Loucy (cell line): ENCODE measurements at regions not wholly inside any gene's neighbourhood (a gene's known extent, or its start where the extent isn't known, plus 50 kb on each side); places are given as distances from the start of the nearest gene placed in this dataset.

ENCODE experiments used
- H2AFZ ChIP-seq: fragments of 200-600 bp; sonication (generic); 2 replicates; pipeline ENCODE4 v1.6.0; 2016; ENCODE audit warnings: antibody characterized with exemption, mild to moderate bottlenecking, low read length, moderate library complexity
- H3F3A ChIP-seq: fragments of 200-600 bp; 2 replicates; pipeline ENCODE4 v1.6.0; 2016; ENCODE audit warnings: antibody characterized with exemption, low read depth, mild to moderate bottlenecking
- H3K27me3 ChIP-seq: fragments of 200-600 bp; sonication (generic); 2 replicates; pipeline ENCODE4 v1.6.1; 2014; ENCODE audit warnings: low read length, mild to moderate bottlenecking; ENCODE audit not compliant: insufficient read depth, poor library complexity, severe bottlenecking
- H3K36me3 ChIP-seq: fragments of 200-600 bp; sonication (generic); 2 replicates; pipeline ENCODE4 v1.6.1; 2016; ENCODE audit warnings: low read length; ENCODE audit not compliant: insufficient read depth
- H3K4me1 ChIP-seq: fragments of 200-600 bp; sonication (generic); 2 replicates; pipeline ENCODE4 v1.5.1; 2014; ENCODE audit warnings: low read length, mild to moderate bottlenecking; ENCODE audit not compliant: insufficient read depth, poor library complexity, severe bottlenecking
- H3K4me2 ChIP-seq: fragments of 200-600 bp; sonication (generic); 2 replicates; pipeline ENCODE4 v1.6.0; 2014; ENCODE audit warnings: antibody characterized with exemption, low read length, low read depth, mild to moderate bottlenecking; ENCODE audit not compliant: poor library complexity, severe bottlenecking
- H3K4me3 ChIP-seq: fragments of 200-600 bp; sonication (generic); 2 replicates; pipeline ENCODE4 v1.5.1; 2014; ENCODE audit warnings: low read length, mild to moderate bottlenecking, mixed read lengths; ENCODE audit not compliant: poor library complexity, severe bottlenecking
- H3K79me2 ChIP-seq: fragments of 200-600 bp; sonication (generic); 2 replicates; pipeline ENCODE4 v1.6.1; 2014; ENCODE audit warnings: low read length; ENCODE audit not compliant: insufficient read depth
- H3K9ac ChIP-seq: fragments of 200-600 bp; sonication (generic); 2 replicates; pipeline ENCODE4 v1.6.0; 2014; ENCODE audit warnings: mild to moderate bottlenecking, low read depth, low read length, moderate library complexity; ENCODE audit not compliant: poor library complexity, severe bottlenecking
- H3K9me2 ChIP-seq: fragments of 200-600 bp; sonication (generic); replicated peaks from 2 replicates; pipeline ENCODE4 v1.6.1; 2016; ENCODE audit warnings: low read depth, low read length, mixed read lengths
- H3K9me3 ChIP-seq: fragments of 200-600 bp; sonication (generic); 2 replicates; pipeline ENCODE4 v1.6.1; 2014; ENCODE audit warnings: mild to moderate bottlenecking, antibody characterized with exemption, low read length, low read depth; ENCODE audit not compliant: insufficient read depth
- H4K20me1 ChIP-seq: fragments of 200-600 bp; sonication (generic); 2 replicates; pipeline ENCODE4 v1.6.0; 2014; ENCODE audit warnings: antibody characterized with exemption, low read length, mild to moderate bottlenecking; ENCODE audit not compliant: insufficient read depth, poor library complexity, severe bottlenecking
- EZH2phosphoT487 ChIP-seq: fragments of 200-600 bp; IDR thresholded peaks from 2 replicates; pipeline ENCODE4 v1.6.1; 2018; ENCODE audit warnings: antibody characterized with exemption, mild to moderate bottlenecking, moderate library complexity, borderline replicate concordance
- TF ChIP-seq, protein P1 (sequence below): fragments of 200-600 bp; sonication (generic); conservative IDR thresholded peaks from 2 replicates; pipeline ENCODE4 v1.5.1; 2014; ENCODE audit warnings: mild to moderate bottlenecking, antibody characterized with exemption, low read length

DNA sequence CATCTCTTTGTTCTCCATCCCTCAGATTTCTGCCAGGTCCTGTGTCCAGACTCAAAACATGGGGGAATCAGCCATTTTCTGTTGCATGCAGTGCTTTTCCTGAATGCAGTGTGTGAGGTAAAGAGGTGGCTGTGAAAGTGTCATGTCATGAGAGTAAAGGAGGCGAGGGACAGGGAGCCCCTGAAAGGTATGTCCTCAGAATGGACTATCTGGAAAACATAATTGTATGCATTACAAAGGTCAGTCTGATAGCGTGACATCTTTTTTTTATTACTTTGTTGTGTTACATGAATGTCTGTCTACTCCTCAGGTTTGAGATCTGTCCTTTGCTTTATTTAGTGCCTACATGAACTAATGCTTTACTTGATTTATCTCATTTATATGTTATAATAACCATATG is 239.1 kb downstream of the MAN2A1 start:
- Histone ChIP-seq H3K9me2 (no peaks in the 10 kb centered on the region), H3K9ac (no peak overlapping the region), H3K4me3 (no peak overlapping the region), H3K79me2 (no peaks in the 10 kb centered on the region), H3F3A (no peaks in the 10 kb centered on the region), H3K27me3 (no peaks in the 10 kb centered on the region), H3K36me3 (no peaks in the 10 kb centered on the region), H3K9me3 (no peaks in the 10 kb centered on the region), H3K4me1 (peaks cover 14% of the 10 kb centered on the region), H4K20me1 (no peaks in the 10 kb centered on the region), H2AFZ (no peak overlapping the region), H3K4me2 (no peak overlapping the region)
- TF ChIP-seq, protein P1, sequence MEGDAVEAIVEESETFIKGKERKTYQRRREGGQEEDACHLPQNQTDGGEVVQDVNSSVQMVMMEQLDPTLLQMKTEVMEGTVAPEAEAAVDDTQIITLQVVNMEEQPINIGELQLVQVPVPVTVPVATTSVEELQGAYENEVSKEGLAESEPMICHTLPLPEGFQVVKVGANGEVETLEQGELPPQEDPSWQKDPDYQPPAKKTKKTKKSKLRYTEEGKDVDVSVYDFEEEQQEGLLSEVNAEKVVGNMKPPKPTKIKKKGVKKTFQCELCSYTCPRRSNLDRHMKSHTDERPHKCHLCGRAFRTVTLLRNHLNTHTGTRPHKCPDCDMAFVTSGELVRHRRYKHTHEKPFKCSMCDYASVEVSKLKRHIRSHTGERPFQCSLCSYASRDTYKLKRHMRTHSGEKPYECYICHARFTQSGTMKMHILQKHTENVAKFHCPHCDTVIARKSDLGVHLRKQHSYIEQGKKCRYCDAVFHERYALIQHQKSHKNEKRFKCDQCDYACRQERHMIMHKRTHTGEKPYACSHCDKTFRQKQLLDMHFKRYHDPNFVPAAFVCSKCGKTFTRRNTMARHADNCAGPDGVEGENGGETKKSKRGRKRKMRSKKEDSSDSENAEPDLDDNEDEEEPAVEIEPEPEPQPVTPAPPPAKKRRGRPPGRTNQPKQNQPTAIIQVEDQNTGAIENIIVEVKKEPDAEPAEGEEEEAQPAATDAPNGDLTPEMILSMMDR: no peak
- no peak for TF ChIP-seq EZH2phosphoT487

DNA sequence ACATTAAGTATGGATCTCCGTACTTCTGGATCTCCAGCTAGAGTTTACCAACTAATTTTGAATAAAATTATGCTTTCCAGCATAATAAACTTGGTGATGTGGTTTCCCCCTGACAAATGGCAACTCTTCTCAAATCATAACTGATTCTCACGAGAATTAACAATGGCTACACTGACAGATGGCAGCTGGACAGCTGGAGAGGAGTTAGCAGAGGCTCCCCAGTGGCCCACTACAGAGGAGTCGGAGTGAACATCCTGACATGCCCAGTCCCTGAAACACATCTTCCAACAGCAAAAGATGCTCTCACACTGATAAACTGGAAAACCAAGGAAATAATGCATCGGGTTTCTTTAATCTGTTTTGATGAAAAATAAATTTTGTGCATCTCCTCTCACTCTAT is 239.6 kb downstream of the MAN2A1 start:
- TF ChIP-seq, protein P1: no peak
- no peak for TF ChIP-seq EZH2phosphoT487
- Histone ChIP-seq H3K9me3 (no peaks in the 10 kb centered on the region), H3K4me1 (peaks cover 14% of the 10 kb centered on the region), H3K9me2 (no peaks in the 10 kb centered on the region), H3K4me2 (no peak overlapping the region), H2AFZ (no peak overlapping the region), H3K4me3 (no peak overlapping the region), H3K9ac (no peak overlapping the region), H3K79me2 (no peaks in the 10 kb centered on the region), H3F3A (no peaks in the 10 kb centered on the region), H3K27me3 (no peaks in the 10 kb centered on the region), H4K20me1 (no peaks in the 10 kb centered on the region), H3K36me3 (no peaks in the 10 kb centered on the region)

DNA sequence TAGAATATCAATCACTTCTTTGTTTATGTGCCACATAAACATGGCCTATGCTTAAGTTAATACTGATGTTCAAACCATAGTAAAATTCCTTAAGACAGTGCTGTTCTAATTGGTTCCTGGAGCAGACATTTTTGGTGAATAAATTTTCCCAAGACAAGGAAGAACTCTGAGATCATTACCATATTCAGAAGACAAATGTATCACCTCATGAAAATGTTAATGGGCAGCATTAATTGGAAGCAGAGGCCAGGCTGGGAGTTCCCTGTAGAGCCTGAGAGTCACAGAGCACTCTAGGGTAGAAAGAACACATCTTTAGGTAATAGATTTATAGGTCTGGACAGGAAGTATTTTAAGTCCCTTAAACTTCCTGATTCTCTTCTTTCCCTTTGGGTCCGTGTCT is 240.2 kb downstream of the MAN2A1 start:
- no peaks in the 10 kb centered on the region for H3K36me3 ChIP-seq
- H3K4me1 ChIP-seq: peaks cover 14% of the 10 kb centered on the region
- H2AFZ ChIP-seq: no peak overlapping the region

More for the DNA sequence above, 240.2 kb downstream of the MAN2A1 start:
- H3K9me3 ChIP-seq: no peaks in the 10 kb centered on the region
- no peaks in the 10 kb centered on the region for H3K27me3 ChIP-seq
- no peaks in the 10 kb centered on the region for H3F3A ChIP-seq
- no peaks in the 10 kb centered on the region for H3K79me2 ChIP-seq
- H3K4me2 ChIP-seq: no peak overlapping the region
- no peak overlapping the region for H3K9ac ChIP-seq
- no peak overlapping the region for H3K4me3 ChIP-seq
- no peaks in the 10 kb centered on the region for H3K9me2 ChIP-seq
- TF ChIP-seq EZH2phosphoT487: no peak
- TF ChIP-seq, protein P1: no peak
- no peaks in the 10 kb centered on the region for H4K20me1 ChIP-seq
